ENCODE measurements at regions not wholly inside any gene's neighbourhood (a gene's known extent, or its start where the extent isn't known, plus 50 kb on each side); places are given as distances from the start of the nearest gene placed in this dataset.

GRCh38 chr7:89927762-89928161 is 226.5 kb upstream of the STEAP1 start:
- no peaks in the 10 kb centered on the region for H3K36me3 ChIP-seq
- intact Hi-C loops (cut with DNase I): no loop called here
- no peaks in the 10 kb centered on the region for H3K27me3 ChIP-seq
- TF ChIP-seq, protein P1, sequence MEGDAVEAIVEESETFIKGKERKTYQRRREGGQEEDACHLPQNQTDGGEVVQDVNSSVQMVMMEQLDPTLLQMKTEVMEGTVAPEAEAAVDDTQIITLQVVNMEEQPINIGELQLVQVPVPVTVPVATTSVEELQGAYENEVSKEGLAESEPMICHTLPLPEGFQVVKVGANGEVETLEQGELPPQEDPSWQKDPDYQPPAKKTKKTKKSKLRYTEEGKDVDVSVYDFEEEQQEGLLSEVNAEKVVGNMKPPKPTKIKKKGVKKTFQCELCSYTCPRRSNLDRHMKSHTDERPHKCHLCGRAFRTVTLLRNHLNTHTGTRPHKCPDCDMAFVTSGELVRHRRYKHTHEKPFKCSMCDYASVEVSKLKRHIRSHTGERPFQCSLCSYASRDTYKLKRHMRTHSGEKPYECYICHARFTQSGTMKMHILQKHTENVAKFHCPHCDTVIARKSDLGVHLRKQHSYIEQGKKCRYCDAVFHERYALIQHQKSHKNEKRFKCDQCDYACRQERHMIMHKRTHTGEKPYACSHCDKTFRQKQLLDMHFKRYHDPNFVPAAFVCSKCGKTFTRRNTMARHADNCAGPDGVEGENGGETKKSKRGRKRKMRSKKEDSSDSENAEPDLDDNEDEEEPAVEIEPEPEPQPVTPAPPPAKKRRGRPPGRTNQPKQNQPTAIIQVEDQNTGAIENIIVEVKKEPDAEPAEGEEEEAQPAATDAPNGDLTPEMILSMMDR (IDR thresholded peaks at IDR 0.05): no peak
- no peak overlapping the region for H3K4me3 ChIP-seq
- no peak for DNase-seq (ENCODE audit: low spot score in 2 of 2)
- no peaks in the 10 kb centered on the region for H3K9me3 ChIP-seq
- H3K4me1 ChIP-seq: no peaks in the 10 kb centered on the region
- no peak overlapping the region for H3K27ac ChIP-seq

DNA sequence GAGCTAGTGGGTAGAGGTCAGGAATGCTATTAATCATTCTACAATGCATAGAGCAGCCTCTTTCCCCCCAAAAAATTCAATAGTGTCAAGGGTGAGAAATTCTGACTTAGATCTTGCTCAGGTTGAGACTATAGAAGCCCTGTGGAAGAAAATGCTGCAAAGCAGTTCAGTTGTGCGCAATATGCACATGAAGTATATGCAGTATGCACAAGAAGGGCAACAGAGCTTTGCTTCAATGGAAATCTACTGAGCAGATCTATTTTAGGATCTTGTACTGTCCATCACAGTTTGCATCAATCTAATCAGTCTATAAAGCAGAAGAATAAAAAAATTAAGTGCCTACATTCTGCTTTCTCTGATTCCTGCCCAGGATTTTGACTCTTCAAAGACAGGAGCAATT is 225.8 kb upstream of the STEAP1 start:
- no peaks in the 10 kb centered on the region for H3K9me3 ChIP-seq
- no peaks in the 10 kb centered on the region for H3K4me1 ChIP-seq
- DNase-seq (ENCODE audit: low spot score in 2 of 2): no peak
- no peaks in the 10 kb centered on the region for H3K27me3 ChIP-seq
- no peaks in the 10 kb centered on the region for H3K36me3 ChIP-seq
- intact Hi-C loops (cut with DNase I): no loop called here
- no peak overlapping the region for H3K4me3 ChIP-seq
- TF ChIP-seq, protein P1 (IDR thresholded peaks at IDR 0.05): no peak
- no peak overlapping the region for H3K27ac ChIP-seq

GRCh38 chr7:89934101-89934500 is 220.2 kb upstream of the STEAP1 start:
- no peak for DNase-seq (ENCODE audit: low spot score in 2 of 2)
- no peaks in the 10 kb centered on the region for H3K36me3 ChIP-seq
- H3K4me1 ChIP-seq: no peaks in the 10 kb centered on the region
- no peaks in the 10 kb centered on the region for H3K9me3 ChIP-seq
- no peak overlapping the region for H3K27ac ChIP-seq
- intact Hi-C loops (cut with DNase I): no loop called here
- TF ChIP-seq, protein P1 (IDR thresholded peaks at IDR 0.05): no peak
- no peaks in the 10 kb centered on the region for H3K27me3 ChIP-seq
- H3K4me3 ChIP-seq: no peak overlapping the region

- Histone ChIP-seq H3K4me1 (no peaks in the 10 kb centered on the region), H3K36me3 (no peaks in the 10 kb centered on the region), H3K27ac (no peak overlapping the region), H3K9me3 (no peaks in the 10 kb centered on the region), H3K4me3 (no peak overlapping the region), H3K27me3 (no peaks in the 10 kb centered on the region)
- TF ChIP-seq, protein P1 (IDR thresholded peaks at IDR 0.05): no peak
- DNase-seq (ENCODE audit: low spot score in 2 of 2): no peak
- intact Hi-C loops (cut with DNase I): no loop called here
These were observed 210.7 kb upstream of the STEAP1 start for GRCh38 chr7:89943525-89944050.

DNA sequence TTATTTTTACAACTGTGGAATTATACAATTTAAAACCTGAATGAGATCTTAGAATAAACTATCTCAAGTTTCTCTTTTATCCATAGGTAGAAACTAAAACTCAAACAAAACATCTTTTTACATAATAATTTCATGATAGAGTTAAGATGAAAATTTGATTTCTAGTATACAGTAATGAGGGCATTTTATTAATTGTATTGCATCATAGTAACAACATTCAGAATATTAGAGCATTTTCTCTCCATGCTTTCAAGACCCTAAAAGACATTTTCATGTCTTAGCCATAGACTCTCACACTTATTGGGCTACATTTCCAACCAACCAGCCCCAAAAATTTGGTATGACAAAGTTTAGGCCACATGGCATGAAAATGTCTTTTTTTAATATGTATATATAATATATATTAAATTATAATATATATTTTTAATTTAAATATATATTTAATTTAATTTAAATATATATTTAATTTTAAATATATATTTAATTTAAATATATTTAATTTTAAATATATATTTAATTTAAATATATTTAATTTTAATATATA is 195.7 kb upstream of the STEAP1 start:
- Histone ChIP-seq H3K36me3 (no peaks in the 10 kb centered on the region), H3K27ac (no peak overlapping the region), H3K9me3 (no peaks in the 10 kb centered on the region), H3K27me3 (no peaks in the 10 kb centered on the region), H3K4me3 (no peak overlapping the region), H3K4me1 (no peaks in the 10 kb centered on the region)
- intact Hi-C loops (cut with DNase I): no loop called here
- TF ChIP-seq, protein P1 (IDR thresholded peaks at IDR 0.05): no peak
- DNase-seq (ENCODE audit: low spot score in 2 of 2): no peak

All from ascending aorta (tissue), 2 donors.